GM12878 (cell line): ENCODE measurements at regions not wholly inside any gene's neighbourhood (a gene's known extent, or its start where the extent isn't known, plus 50 kb on each side); places are given as distances from the start of the nearest gene placed in this dataset.

ENCODE experiments used
- ATAC-seq: fragments of 200-7000 bp; cut with Tn5 transposase; 3 replicates; pipeline ENCODE4 v1.9.1; 2020; ENCODE audit warnings: mild to moderate bottlenecking, moderate library complexity
- BruUV-seq: library from RNA; stranded (reverse); fragments of 400-500 nt; replicated peaks from 2 replicates; lab custom pipeline; 2021; lab: Mats Ljungman, UMichigan
- CTCF ChIA-PET: fragments of 300-600 bp; sonication (Branson Sonifier 250); formaldehyde crosslinking; extraction: SDS; loops from one replicate; lab custom pipeline; 2021; ENCODE audit warnings: inconsistent platforms; lab: Yijun Ruan, JAX
- POLR2A ChIA-PET: fragments of 350-600 bp; formaldehyde crosslinking; extraction: SDS; loops from one replicate; lab custom pipeline; 2021; ENCODE audit warnings: inconsistent platforms; lab: Charles Lee
- RAD21 ChIA-PET: fragments of 300-600 bp; sonication (Branson Sonifier 250); formaldehyde crosslinking; loops from one replicate; lab custom pipeline; 2023; ENCODE audit warnings: antibody characterized with exemption; ENCODE audit not compliant: unreplicated experiment; lab: Charles Lee
- SMC1A ChIA-PET: fragments of 300-600 bp; sonication (Branson Sonifier 250); formaldehyde crosslinking; loops from one replicate; lab custom pipeline; 2023; ENCODE audit not compliant: unreplicated experiment, uncharacterized antibody; lab: Charles Lee
- DNase-seq: peaks from one replicate; pipeline ENCODE4 v3.0.0-alpha.2; 2011; ENCODE audit warnings: low read depth, low spot score
- FAIRE-seq: peaks from 3 replicates; lab custom pipeline; 2011; peaks lifted over from hg19 to GRCh38; lab: Jason Lieb, UNC
- H2AFZ ChIP-seq: 2 replicates; pipeline ENCODE4 v1.6.0; 2011; ENCODE audit warnings: low read depth, low read length, control low read depth; ENCODE audit not compliant: control insufficient read depth
- H3K27ac ChIP-seq: 2 replicates; pipeline ENCODE4 v1.5.1; 2011; ENCODE audit warnings: control low read depth; ENCODE audit not compliant: control insufficient read depth, insufficient read depth
- H3K27me3 ChIP-seq, 2 experiments: replicated peaks in 1 of 2; 2 replicates each; pipeline versions ENCODE4 v1.6.0 to v1.6.1; 2011; ENCODE audit warnings: low read length in 1 of 2; ENCODE audit not compliant: control insufficient read depth in 2 of 2, insufficient read depth in 2 of 2
- H3K36me3 ChIP-seq, 2 experiments: 2 replicates each; pipeline ENCODE4 v1.5.1; 2011; ENCODE audit warnings: low read length in 1 of 2; ENCODE audit not compliant: control insufficient read depth in 2 of 2, insufficient read depth in 2 of 2
- H3K4me1 ChIP-seq: 2 replicates; pipeline ENCODE4 v1.6.1; 2011; ENCODE audit warnings: mild to moderate bottlenecking, low read length, moderate library complexity, mixed read lengths; ENCODE audit not compliant: control insufficient read depth, insufficient read depth
- H3K4me2 ChIP-seq: 2 replicates; pipeline ENCODE4 v1.6.0; 2011; ENCODE audit warnings: control low read depth; ENCODE audit not compliant: control insufficient read depth, insufficient read depth
- H3K4me3 ChIP-seq: fragments of 200-600 bp; sonication (generic); 2 replicates; pipeline ENCODE4 v1.5.1; 2016
- H3K79me2 ChIP-seq: 2 replicates; pipeline ENCODE4 v1.6.0; 2011; ENCODE audit warnings: low read length; ENCODE audit not compliant: control insufficient read depth, insufficient read depth
- H3K9ac ChIP-seq: 2 replicates; pipeline ENCODE4 v1.8.0; 2011; ENCODE audit warnings: low read length, control low read depth, mixed read lengths; ENCODE audit not compliant: control insufficient read depth, insufficient read depth
- H3K9me3 ChIP-seq: replicated peaks from 3 replicates; pipeline ENCODE4 v1.5.1; 2011; ENCODE audit warnings: mild to moderate bottlenecking, low read length; ENCODE audit not compliant: control insufficient read depth, insufficient read depth
- H4K20me1 ChIP-seq: 2 replicates; pipeline ENCODE4 v1.6.0; 2011; ENCODE audit not compliant: control insufficient read depth, insufficient read depth
- EED ChIP-seq: sonication (generic); IDR thresholded peaks from 2 replicates; pipeline ENCODE4 v1.6.1; 2016; ENCODE audit warnings: antibody characterized with exemption, low read depth
- GATAD2B ChIP-seq: fragments of 450-650 bp; conservative IDR thresholded peaks from 2 replicates; pipeline ENCODE4 v1.6.1; 2017; ENCODE audit warnings: low read depth, mild to moderate bottlenecking, moderate library complexity
- HDAC6 ChIP-seq: fragments of 200-600 bp; sonication (generic); IDR thresholded peaks from one replicate; pipeline ENCODE4 v1.8.0; 2017; ENCODE audit warnings: antibody characterized with exemption; ENCODE audit not compliant: unreplicated experiment
- IRF3 ChIP-seq: fragments of 450-650 bp; IDR thresholded peaks from 2 replicates; pipeline ENCODE4 v1.6.1; 2014; ENCODE audit warnings: mild to moderate bottlenecking
- SREBF2 ChIP-seq: IDR thresholded peaks from 2 replicates; pipeline ENCODE4 v1.6.1; 2012; ENCODE audit warnings: mild to moderate bottlenecking, low read length
- STAT3 ChIP-seq: IDR thresholded peaks from 2 replicates; pipeline ENCODE4 v1.6.1; 2011; ENCODE audit warnings: low read depth, low read length, improper control_type of control experiment
- TAF1 ChIP-seq: IDR thresholded peaks from 2 replicates; pipeline ENCODE4 v1.6.1; 2011; ENCODE audit warnings: mild to moderate bottlenecking, low read depth, low read length, borderline replicate concordance
- WGBS: methylation state at CpG from one replicate; pipeline ENCODE4 v1.1.6; 2016; ENCODE audit warnings: low lambda C conversion rate; ENCODE audit not compliant: insufficient replicate concordance, insufficient coverage; ENCODE audit errors: missing lambda C conversion rate; 5-methylcytosine and 5-hydroxymethylcytosine counted together
- in situ Hi-C: fragments of 300-500 bp; cut with MboI; formaldehyde crosslinking; loops from 9 replicates; pipeline ENCODE4 v1.14.3; 2018; ENCODE audit warnings: mixed read lengths
- intact Hi-C: fragments of 100-400 bp; cut with micrococcal nuclease; formaldehyde crosslinking; loops from one replicate; pipeline ENCODE4 v1.14.2; 2022; ENCODE audit not compliant: unreplicated experiment
- TF ChIP-seq, protein P1 (sequence below): fragments of 450-650 bp; IDR thresholded peaks from 2 replicates; pipeline ENCODE4 v1.6.1; 2017; ENCODE audit warnings: borderline replicate concordance
- TF ChIP-seq, protein P2 (sequence below): fragments of 450-650 bp; formaldehyde crosslinking; IDR thresholded peaks from 2 replicates; pipeline ENCODE4 v1.4.0; 2022; ENCODE audit warnings: mild to moderate bottlenecking, moderate library complexity

DNA sequence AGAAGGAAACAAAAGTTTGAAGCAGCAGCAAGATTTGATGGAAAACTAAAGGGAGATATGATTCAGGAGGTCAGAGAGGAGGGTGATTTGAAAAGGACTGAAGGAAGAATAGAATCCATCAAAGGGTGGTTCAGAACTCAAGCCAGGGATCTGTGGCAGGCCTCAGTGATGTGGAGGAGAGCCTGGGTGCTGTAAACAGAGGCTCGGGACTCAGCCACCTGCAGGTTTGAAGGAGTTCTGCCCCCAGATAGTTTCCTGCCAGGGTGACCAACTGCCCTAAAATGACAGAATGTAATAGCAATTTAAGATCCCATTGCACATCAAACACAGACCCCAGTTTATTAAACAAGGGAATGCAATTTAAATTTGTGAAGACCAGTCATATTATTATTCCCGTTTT is 204.0 kb upstream of the FAT1 start:
- in situ Hi-C loops = no loop called here
- ATAC-seq (no peak), FAIRE-seq (no peak), DNase-seq (no peak)
- no peaks in the 10 kb centered on the region for H4K20me1 ChIP-seq
- H3K27me3 ChIP-seq = no peaks in the 10 kb centered on the region
- no peak overlapping the region for H2AFZ ChIP-seq
- ChIA-PET POLR2A (no interaction called here), RAD21 (no interaction called here), CTCF (no interaction called here), SMC1A (no interaction called here)
- no TSS peak for BruUV-seq
- no peak overlapping the region for H3K4me2 ChIP-seq
- no peaks in the 10 kb centered on the region for H3K79me2 ChIP-seq
- no peak overlapping the region for H3K9ac ChIP-seq
- no peak overlapping the region for H3K27ac ChIP-seq
- intact Hi-C loops = no loop called here
- H3K36me3 ChIP-seq = no peaks in the 10 kb centered on the region
- 0% methylated on average over 2 of the region's 2 CpGs for WGBS
- H3K9me3 ChIP-seq = no peaks in the 10 kb centered on the region
- TF ChIP-seq STAT3 (no peak), TAF1 (no peak), SREBF2 (no peak), HDAC6 (no peak), GATAD2B (no peak), EED (no peak), IRF3 (no peak)
- TF ChIP-seq, protein P1, sequence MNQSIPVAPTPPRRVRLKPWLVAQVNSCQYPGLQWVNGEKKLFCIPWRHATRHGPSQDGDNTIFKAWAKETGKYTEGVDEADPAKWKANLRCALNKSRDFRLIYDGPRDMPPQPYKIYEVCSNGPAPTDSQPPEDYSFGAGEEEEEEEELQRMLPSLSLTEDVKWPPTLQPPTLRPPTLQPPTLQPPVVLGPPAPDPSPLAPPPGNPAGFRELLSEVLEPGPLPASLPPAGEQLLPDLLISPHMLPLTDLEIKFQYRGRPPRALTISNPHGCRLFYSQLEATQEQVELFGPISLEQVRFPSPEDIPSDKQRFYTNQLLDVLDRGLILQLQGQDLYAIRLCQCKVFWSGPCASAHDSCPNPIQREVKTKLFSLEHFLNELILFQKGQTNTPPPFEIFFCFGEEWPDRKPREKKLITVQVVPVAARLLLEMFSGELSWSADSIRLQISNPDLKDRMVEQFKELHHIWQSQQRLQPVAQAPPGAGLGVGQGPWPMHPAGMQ = no peak
- TF ChIP-seq, protein P2, sequence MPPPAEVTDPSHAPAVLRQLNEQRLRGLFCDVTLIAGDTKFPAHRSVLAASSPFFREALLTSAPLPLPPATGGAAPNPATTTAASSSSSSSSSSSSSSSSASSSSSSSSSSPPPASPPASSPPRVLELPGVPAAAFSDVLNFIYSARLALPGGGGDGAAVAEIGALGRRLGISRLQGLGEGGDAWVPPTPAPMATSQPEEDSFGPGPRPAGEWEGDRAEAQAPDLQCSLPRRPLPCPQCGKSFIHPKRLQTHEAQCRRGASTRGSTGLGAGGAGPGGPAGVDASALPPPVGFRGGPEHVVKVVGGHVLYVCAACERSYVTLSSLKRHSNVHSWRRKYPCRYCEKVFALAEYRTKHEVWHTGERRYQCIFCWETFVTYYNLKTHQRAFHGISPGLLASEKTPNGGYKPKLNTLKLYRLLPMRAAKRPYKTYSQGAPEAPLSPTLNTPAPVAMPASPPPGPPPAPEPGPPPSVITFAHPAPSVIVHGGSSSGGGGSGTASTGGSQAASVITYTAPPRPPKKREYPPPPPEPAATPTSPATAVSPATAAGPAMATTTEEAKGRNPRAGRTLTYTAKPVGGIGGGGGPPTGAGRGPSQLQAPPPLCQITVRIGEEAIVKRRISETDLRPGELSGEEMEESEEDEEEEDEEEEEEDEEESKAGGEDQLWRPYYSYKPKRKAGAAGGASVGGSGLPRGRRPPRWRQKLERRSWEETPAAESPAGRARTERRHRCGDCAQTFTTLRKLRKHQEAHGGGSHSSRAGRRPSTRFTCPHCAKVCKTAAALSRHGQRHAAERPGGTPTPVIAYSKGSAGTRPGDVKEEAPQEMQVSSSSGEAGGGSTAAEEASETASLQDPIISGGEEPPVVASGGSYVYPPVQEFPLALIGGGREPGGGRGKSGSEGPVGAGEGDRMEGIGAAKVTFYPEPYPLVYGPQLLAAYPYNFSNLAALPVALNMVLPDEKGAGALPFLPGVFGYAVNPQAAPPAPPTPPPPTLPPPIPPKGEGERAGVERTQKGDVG (CRISPR knock-in tag) = no peak
- H3K4me1 ChIP-seq = no peaks in the 10 kb centered on the region
- H3K4me3 ChIP-seq = no peak overlapping the region
